HEK293 (cell line): ENCODE measurements at regions not wholly inside any gene's neighbourhood (a gene's known extent, or its start where the extent isn't known, plus 50 kb on each side); places are given as distances from the start of the nearest gene placed in this dataset.

Experiments
- CTCF ChIA-PET: fragments of 350-600 bp; formaldehyde crosslinking; extraction: SDS; loops from one replicate; lab custom pipeline; 2021; ENCODE audit warnings: antibody characterized with exemption; lab: Yijun Ruan, JAX
- POLR2A ChIA-PET: fragments of 300-600 bp; formaldehyde crosslinking; extraction: SDS; loops from one replicate; lab custom pipeline; 2020; ENCODE audit warnings: antibody characterized with exemption, inconsistent platforms; lab: Yijun Ruan, JAX
- H3K27ac ChIP-seq: fragments of 200-500 bp; sonication (Bioruptor generic); 2 replicates; pipeline ENCODE4 v1.5.1; 2014; ENCODE audit warnings: low read depth, low read length, control low read depth, inconsistent platforms; ENCODE audit errors: extremely low read depth
- H3K36me3 ChIP-seq, 2 experiments: fragments of 200-500 bp in 1 of 2; sonication (Bioruptor generic) in 1 of 2; 1 replicate in 1 of 2; 2 replicates in 1 of 2; pipeline ENCODE4 v1.5.1; 2014 to 2017; ENCODE audit warnings: inconsistent platforms in 2 of 2, low read length in 2 of 2; ENCODE audit not compliant: control insufficient read depth in 2 of 2, insufficient read depth in 1 of 2
- H3K4me1 ChIP-seq: fragments of 200-500 bp; sonication (Bioruptor generic); 2 replicates; pipeline ENCODE4 v1.5.1; 2014; ENCODE audit warnings: mild to moderate bottlenecking, low read length, inconsistent platforms; ENCODE audit not compliant: control insufficient read depth, insufficient read depth
- H3K4me3 ChIP-seq: 2 replicates; pipeline ENCODE4 v1.5.1; 2011; ENCODE audit warnings: low read depth, mild to moderate bottlenecking, control low read depth, low read length, moderate library complexity
- H3K9me3 ChIP-seq: fragments of 200-500 bp; sonication (Bioruptor generic); 2 replicates; pipeline ENCODE4 v1.5.1; 2014; ENCODE audit warnings: low read depth, low read length, inconsistent platforms; ENCODE audit not compliant: control insufficient read depth, insufficient read depth
- PRDM1 ChIP-seq: fragments of 450-650 bp; formaldehyde crosslinking; IDR thresholded peaks from 2 replicates; pipeline ENCODE4; 2016; ENCODE audit warnings: missing biosample characterization, missing genetic modification characterization
- SP3 ChIP-seq: fragments of 450-650 bp; formaldehyde crosslinking; IDR thresholded peaks from 2 replicates; pipeline ENCODE4 v1.5.1; 2016; ENCODE audit warnings: missing biosample characterization, missing genetic modification characterization
- ZBTB1 ChIP-seq: fragments of 450-650 bp; formaldehyde crosslinking; IDR thresholded peaks from 2 replicates; pipeline ENCODE4 v1.5.1; 2016; ENCODE audit warnings: missing biosample characterization, missing genetic modification characterization
- ZFP69B ChIP-seq: fragments of 450-650 bp; formaldehyde crosslinking; IDR thresholded peaks from 2 replicates; pipeline ENCODE4 v1.5.1; 2016; ENCODE audit warnings: missing biosample characterization, missing genetic modification characterization
- ZNF16 ChIP-seq: fragments of 450-650 bp; formaldehyde crosslinking; IDR thresholded peaks from 2 replicates; pipeline ENCODE4 v1.5.1; 2016; ENCODE audit warnings: low read depth, missing biosample characterization, missing genetic modification characterization
- ZNF174 ChIP-seq: fragments of 450-650 bp; formaldehyde crosslinking; IDR thresholded peaks from 2 replicates; pipeline ENCODE4 v1.5.0; 2017; ENCODE audit warnings: missing biosample characterization, mild to moderate bottlenecking, missing genetic modification characterization
- ZNF214 ChIP-seq: fragments of 450-650 bp; formaldehyde crosslinking; IDR thresholded peaks from 2 replicates; pipeline ENCODE4 v1.5.1; 2017; ENCODE audit warnings: missing biosample characterization, mild to moderate bottlenecking, missing genetic modification characterization, borderline replicate concordance
- ZNF221 ChIP-seq: fragments of 450-650 bp; formaldehyde crosslinking; IDR thresholded peaks from 2 replicates; pipeline ENCODE4 v1.5.1; 2017; ENCODE audit warnings: missing biosample characterization, missing genetic modification characterization, borderline replicate concordance
- ZNF24 ChIP-seq: fragments of 450-650 bp; formaldehyde crosslinking; IDR thresholded peaks from 2 replicates; pipeline ENCODE4 v1.5.1; 2016; ENCODE audit warnings: missing biosample characterization, missing genetic modification characterization
- ZNF266 ChIP-seq: fragments of 450-650 bp; formaldehyde crosslinking; IDR thresholded peaks from 2 replicates; pipeline ENCODE4 v1.5.1; 2016; ENCODE audit warnings: missing biosample characterization, missing genetic modification characterization, low read depth
- ZNF280D ChIP-seq: fragments of 450-650 bp; formaldehyde crosslinking; IDR thresholded peaks from 2 replicates; pipeline ENCODE4 v1.5.1; 2016; ENCODE audit warnings: missing biosample characterization, missing genetic modification characterization
- ZNF398 ChIP-seq: fragments of 450-650 bp; formaldehyde crosslinking; IDR thresholded peaks from 2 replicates; pipeline ENCODE4 v1.5.1; 2017; ENCODE audit warnings: missing biosample characterization, missing genetic modification characterization
- ZNF555 ChIP-seq: fragments of 450-650 bp; formaldehyde crosslinking; conservative IDR thresholded peaks from 2 replicates; pipeline ENCODE4 v1.5.1; 2017; ENCODE audit warnings: missing biosample characterization, mild to moderate bottlenecking, missing genetic modification characterization, inconsistent platforms
- ZNF585B ChIP-seq: fragments of 450-650 bp; formaldehyde crosslinking; IDR thresholded peaks from 2 replicates; pipeline ENCODE4 v1.5.1; 2016; ENCODE audit warnings: missing biosample characterization, missing genetic modification characterization
- ZNF658 ChIP-seq: fragments of 450-650 bp; formaldehyde crosslinking; IDR thresholded peaks from 2 replicates; pipeline ENCODE4; 2016; ENCODE audit warnings: missing biosample characterization, missing genetic modification characterization
- ZNF704 ChIP-seq: fragments of 450-650 bp; formaldehyde crosslinking; IDR thresholded peaks from 2 replicates; pipeline ENCODE4 v1.5.1; 2016; ENCODE audit warnings: missing biosample characterization, missing genetic modification characterization
- ZNF830 ChIP-seq: fragments of 450-650 bp; IDR thresholded peaks from 2 replicates; pipeline ENCODE4 v1.5.0; 2018; ENCODE audit warnings: missing biosample characterization, missing genetic modification characterization, low read depth, mild to moderate bottlenecking, moderate library complexity
- ZNF837 ChIP-seq: fragments of 450-650 bp; formaldehyde crosslinking; IDR thresholded peaks from 2 replicates; pipeline ENCODE4 v1.5.1; 2016; ENCODE audit warnings: missing biosample characterization, missing genetic modification characterization
- ZSCAN23 ChIP-seq: fragments of 450-650 bp; formaldehyde crosslinking; IDR thresholded peaks from 2 replicates; pipeline ENCODE4 v1.5.1; 2016; ENCODE audit warnings: missing biosample characterization, missing genetic modification characterization
- ZSCAN30 ChIP-seq: fragments of 450-650 bp; IDR thresholded peaks from 2 replicates; pipeline ENCODE4 v1.5.1; 2018; ENCODE audit warnings: missing biosample characterization, mild to moderate bottlenecking, missing genetic modification characterization, moderate library complexity
- TF ChIP-seq, protein P1 (sequence below): fragments of 450-650 bp; formaldehyde crosslinking; IDR thresholded peaks from 2 replicates; pipeline ENCODE4 v1.5.1; 2016; ENCODE audit warnings: missing biosample characterization, missing genetic modification characterization

DNA sequence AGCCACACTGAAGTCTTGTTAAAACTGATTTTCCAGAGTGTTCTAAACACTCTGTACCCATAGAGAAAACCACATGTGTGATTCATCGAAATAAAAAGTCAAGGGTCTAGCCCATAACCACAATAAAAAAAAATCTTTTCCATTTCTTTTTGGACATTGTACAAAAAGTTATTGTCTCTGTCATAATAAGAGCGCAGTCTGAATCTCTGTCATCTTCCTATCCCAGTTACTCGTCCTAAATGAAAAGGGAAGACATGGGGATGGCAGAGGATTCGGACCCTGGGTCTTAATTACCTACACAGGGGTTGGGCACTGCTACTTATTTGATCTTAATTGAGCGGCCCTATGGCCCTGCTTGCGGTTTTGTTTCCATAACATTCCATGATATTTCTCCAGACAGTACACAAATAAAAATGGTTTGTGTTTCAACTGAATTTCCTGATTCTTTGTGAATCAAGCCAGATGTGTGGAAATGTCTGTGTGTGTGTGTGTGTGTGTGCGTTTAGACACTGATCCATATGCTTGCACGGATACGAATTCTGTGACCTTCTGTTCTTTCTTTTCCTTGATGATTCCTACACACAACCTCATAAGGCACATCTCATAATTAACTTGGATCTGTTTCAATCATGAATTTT is 133.4 kb upstream of the SPATS2L start (continued):
- TF ChIP-seq ZNF837, result no peak
- no peak for TF ChIP-seq ZNF24
- TF ChIP-seq SP3, result no peak
- no peak for TF ChIP-seq ZNF266
- TF ChIP-seq ZNF16 (tag by site-specific recombination), result no peak

DNA sequence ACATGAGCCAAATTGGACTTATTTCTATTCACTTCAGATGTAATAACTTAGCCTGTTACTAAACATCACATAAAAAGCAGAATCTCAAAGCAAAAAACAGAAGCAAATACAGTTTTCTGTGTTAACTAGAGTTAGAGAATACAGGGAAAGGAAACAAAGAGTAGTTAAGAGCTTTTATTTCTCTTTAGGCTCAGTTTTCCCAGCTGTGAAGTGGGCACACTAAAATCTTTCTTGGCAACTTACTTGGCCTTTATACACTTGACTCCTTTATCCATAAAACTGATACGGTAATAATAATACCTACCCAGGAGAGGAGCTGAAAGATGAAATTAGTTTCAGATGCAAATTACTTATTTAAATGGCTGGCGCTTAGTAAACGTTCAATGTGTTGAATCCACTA is 132.8 kb upstream of the SPATS2L start:
- Histone ChIP-seq H3K27ac (no peak overlapping the region), H3K36me3 (no peaks in the 10 kb centered on the region), H3K4me1 (no peaks in the 10 kb centered on the region), H3K4me3 (no peak overlapping the region), H3K9me3 (no peaks in the 10 kb centered on the region)
- TF ChIP-seq ZNF704 (tag by site-specific recombination) (no peak), ZNF830 (tag by site-specific recombination) (no peak), PRDM1 (tag by site-specific recombination) (no peak), ZBTB1 (tag by site-specific recombination) (no peak), ZSCAN23 (tag by site-specific recombination) (no peak), ZFP69B (no peak), ZSCAN30 (tag by site-specific recombination) (no peak), ZNF585B (tag by site-specific recombination) (no peak), ZNF658 (no peak), ZNF174 (tag by site-specific recombination) (no peak), ZNF221 (tag by site-specific recombination) (no peak), ZNF214 (tag by site-specific recombination) (no peak), ZNF398 (no peak), ZNF280D (no peak), ZNF555 (tag by site-specific recombination) (no peak)
- TF ChIP-seq, protein P1, sequence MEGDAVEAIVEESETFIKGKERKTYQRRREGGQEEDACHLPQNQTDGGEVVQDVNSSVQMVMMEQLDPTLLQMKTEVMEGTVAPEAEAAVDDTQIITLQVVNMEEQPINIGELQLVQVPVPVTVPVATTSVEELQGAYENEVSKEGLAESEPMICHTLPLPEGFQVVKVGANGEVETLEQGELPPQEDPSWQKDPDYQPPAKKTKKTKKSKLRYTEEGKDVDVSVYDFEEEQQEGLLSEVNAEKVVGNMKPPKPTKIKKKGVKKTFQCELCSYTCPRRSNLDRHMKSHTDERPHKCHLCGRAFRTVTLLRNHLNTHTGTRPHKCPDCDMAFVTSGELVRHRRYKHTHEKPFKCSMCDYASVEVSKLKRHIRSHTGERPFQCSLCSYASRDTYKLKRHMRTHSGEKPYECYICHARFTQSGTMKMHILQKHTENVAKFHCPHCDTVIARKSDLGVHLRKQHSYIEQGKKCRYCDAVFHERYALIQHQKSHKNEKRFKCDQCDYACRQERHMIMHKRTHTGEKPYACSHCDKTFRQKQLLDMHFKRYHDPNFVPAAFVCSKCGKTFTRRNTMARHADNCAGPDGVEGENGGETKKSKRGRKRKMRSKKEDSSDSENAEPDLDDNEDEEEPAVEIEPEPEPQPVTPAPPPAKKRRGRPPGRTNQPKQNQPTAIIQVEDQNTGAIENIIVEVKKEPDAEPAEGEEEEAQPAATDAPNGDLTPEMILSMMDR (tag by site-specific recombination), result no peak
- ChIA-PET CTCF (interaction anchor here (0.6 kb wide), 1 partner anchor 200 kb away, joined by 3 read pairs; no protein-coding TSS in a partner anchor), POLR2A (no interaction called here)
